NCI-H748 treated with DMSO at 0.1 percent for 48 hours (cell line): ENCODE measurements at regions not wholly inside any gene's neighbourhood (a gene's known extent, or its start where the extent isn't known, plus 50 kb on each side); places are given as distances from the start of the nearest gene placed in this dataset.

Experiments used
- DNase-seq: peaks from one replicate; lab custom pipeline; 2025; lab: John Stamatoyannopoulos, UW

DNA sequence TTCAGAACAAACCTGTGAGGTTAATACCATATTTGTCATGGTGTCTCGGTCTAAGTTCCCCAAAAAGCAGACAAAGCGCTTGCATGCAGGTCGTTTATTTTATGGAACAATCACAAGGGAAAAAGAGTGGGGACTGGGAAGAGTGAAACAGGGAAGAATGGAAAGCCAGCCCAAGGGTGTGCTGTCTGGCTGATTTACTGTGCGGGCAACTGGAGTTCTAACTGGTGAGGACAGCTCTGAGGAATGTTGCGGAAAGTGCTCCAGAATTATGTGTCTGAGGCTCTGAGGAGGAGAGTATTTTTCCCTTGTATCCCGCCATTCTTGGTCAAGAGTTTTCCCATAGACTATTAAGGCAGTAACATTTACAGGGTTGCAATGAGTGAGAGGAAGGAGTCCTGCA lies 465.4 kb downstream of the RMST start:
- no peak for DNase-seq

DNA sequence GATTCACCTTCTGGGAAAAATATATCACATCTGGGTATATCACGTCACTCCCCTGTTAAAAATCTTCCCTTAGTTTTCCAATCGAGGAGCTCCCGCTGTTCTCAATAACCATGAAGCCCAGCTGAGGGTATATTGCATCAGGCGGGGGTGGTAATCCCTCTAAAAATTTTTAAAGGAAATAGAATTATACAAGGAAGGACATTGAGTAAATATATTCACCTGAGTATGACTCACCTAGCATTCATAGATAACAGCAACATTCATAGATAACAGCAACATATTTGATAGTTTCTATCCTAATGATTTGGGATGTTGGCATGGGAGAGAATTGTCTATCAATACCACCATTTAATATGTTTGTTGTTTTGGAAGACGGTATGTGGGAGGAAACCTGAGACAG lies 473.6 kb downstream of the RMST start:
- DNase-seq = no peak

DNA sequence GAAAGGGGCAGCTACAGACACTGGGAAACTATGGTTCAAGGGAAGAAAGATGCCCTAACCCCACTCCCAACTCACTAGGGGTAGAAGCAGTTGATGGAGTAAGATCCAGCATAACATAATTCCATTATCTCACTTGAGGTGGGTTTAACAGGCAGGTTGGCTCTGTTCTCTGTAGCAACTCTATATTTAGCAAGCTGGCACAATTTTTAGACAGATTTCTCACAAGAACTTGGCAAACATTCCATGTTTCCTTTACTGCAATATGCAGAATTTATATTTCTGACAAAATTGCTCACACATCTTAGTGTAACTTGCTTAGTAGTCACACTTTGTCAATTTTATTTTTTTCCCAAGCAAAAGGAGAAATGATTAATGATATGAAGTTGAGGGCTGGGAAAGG lies 475.4 kb downstream of the RMST start:
- DNase-seq = no peak

- no peak for DNase-seq
These were observed 476.6 kb downstream of the RMST start for GRCh38 chr12:97939156-97939555.

DNA sequence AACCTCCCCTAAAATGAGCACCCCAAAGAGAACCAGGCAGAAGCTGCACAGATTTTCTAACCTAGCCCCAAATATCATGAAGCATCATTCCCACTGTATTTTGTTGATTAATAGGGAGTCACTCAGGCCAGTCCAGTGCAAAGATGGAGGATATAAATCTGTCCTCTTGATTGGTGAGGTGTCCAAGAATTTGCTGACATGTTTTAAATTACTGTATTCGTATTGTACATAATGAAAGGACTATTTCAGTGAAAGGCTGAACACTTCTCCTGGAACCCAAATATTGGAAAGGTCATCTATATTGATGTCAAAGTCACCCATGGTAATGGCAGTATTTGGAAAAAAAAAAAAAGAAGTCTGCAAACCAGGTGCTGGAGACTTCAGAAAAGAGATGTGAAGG lies 477.5 kb downstream of the RMST start:
- no peak for DNase-seq

GRCh38 chr12:97940629-97941028 lies 478.0 kb downstream of the RMST start:
- no peak for DNase-seq

DNA sequence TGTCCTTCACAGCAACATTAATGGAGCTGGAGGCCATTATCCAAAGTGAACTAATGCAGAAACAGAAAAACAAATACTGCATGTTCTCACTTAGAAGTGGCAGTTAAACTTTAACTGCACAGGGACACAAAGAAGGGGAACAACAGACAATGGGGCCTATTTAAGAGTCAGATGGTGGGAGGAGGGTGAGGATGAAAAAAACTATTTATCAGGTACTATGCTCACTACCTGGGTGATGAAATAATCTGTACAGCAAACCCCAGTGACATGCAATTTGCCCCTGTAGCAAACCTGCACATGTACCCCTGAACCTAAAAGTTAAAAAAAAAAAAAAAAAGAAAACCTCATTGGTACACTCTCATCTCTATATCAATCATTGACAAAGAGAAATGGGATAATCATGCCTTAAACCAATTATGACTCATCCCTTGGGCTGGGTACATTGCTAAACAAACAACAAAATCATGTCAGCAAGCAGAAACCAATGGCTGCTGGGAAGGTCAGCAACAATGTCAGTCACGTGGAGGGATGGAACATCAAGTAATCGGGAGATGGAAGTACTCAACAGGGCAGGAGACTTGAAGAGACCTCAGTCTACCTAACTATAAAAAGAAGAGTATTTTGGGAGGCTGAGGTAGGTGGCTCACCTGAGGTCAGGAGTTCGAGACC lies 479.2 kb downstream of the RMST start:
- no peak for DNase-seq

DNA sequence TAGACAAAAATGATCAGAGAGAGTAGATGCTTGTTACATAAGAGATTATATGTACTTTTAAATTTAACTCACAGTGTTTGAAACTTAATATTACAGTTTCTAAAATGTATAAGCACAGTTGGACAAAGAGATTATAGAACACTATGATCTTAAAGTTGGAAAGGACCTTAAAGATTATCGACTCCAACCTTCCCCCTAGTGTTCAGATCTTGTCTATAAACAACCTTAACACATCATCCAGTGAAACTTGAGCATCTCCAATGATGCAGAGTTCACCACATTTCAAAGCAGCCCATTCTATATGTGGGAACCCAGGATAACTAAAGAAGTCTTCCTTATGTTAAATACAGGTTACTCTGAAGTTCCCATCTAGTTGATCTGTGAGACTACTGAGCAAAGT lies 480.8 kb downstream of the RMST start:
- DNase-seq = no peak

DNA sequence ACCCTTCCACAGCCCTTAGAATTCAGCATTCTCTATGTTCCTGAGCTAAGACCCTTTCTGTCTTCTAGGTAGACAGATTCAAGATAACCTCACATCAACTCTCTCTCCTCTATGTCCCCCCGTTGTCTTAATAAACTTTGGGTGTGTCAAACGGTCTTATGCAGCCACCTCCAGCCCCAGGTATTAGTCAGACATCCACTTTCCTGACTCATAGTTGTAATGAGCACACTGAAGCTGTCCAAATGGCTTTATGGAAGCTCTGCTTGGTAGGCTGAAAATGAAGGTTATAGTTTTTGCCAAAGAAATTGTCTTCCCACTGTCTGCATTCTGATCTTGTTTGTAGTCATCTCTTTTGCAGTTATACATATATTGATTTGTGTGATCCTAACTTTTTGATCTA lies 482.0 kb downstream of the RMST start:
- no peak for DNase-seq

GRCh38 chr12:97946701-97947100 lies 484.1 kb downstream of the RMST start:
- no peak for DNase-seq

GRCh38 chr12:97948591-97948990 lies 486.0 kb downstream of the RMST start:
- DNase-seq = no peak

DNA sequence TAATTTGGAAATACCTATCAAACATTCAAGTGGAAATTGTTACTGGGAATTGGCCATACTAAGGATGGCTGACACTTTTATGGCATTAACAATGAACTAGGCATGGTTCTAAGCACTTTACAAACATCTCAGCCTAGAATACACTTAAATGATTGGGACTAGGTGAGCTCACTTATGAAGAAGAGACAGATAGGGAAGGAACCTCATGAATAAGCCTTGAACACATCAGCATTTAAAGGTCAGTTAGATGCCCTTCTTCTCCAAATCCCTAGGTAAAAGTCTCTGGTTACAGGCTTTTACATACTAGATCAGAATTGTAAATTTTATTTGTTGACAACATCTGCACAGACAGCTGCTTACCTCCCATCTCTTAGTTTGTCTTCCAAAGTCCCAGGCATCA lies 488.6 kb downstream of the RMST start:
- DNase-seq = no peak

- no peak for DNase-seq
These were observed 489.1 kb downstream of the RMST start for GRCh38 chr12:97951717-97952116.

GRCh38 chr12:97957109-97957508 lies 494.5 kb downstream of the RMST start:
- no peak for DNase-seq

DNA sequence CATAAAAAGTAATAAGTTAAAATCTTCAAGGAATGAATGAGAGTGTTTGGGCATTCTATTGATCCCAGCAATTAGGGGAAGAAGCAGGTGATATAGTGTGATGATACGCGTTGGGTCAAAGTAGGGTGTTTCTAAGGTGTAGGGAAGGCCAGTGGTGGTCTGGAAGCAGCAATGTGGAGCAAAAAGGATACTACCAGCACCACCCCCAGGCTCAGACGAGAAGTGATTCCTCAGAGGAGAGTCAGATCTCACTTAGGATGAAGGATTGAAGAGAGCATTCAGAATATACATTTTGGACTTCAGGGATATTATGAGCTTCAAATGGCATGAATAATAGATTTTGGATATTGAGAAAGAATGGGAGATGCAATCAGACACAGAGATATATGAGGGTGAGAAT lies 497.6 kb downstream of the RMST start:
- DNase-seq = no peak

- DNase-seq = peak; percentile 11
These were observed 498.4 kb downstream of the RMST start for GRCh38 chr12:97960741-97961608.

DNA sequence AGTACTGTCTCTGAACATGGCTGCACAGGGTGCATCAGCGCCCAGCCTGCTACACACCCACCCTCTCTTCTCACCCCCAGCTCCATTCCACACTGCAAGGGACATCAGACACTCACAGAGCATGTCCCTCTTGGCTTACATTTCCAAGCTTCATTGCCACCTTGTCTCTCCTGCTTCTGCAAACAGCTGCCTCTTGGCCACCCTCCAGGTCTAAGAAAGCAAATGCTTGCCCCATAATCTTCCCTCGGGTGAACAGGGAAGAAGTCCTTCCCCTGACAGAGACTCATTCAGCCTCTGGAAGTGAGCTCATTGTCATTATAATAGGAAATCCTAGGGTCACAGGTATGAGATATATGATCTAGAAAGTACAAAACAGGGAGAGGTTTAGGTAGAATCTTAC lies 505.2 kb downstream of the RMST start:
- no peak for DNase-seq

DNA sequence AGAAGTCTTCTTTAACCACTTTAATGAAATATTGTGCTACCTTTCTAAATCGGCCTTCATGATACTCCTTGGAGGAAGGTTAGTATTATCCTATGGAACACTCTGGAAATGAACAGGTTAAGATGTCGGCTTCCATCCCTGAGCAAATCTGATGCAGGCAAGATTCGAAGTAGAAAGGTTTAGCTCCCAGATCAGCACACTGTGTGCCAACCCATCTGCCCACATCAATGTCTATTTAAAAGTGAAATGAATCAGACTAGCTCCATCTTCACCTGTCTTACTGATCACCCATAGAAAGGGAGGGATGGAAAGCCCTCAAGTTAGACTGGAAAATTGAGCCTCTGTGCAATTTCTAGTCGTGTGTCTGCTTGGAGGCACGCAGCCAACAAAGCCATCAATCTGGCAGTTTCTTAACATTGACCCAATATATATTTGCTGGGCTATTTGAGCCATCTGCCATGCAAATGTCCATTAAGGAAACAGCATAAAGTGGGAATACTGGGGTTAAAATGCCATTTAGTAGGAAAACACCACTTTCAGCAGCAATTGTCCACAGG lies 506.1 kb downstream of the RMST start:
- peak; percentile 65 for DNase-seq

- DNase-seq = no peak
These were observed 515.3 kb downstream of the RMST start for GRCh38 chr12:97977870-97978405.

GRCh38 chr12:97982684-97983083 lies 520.1 kb downstream of the RMST start:
- DNase-seq = no peak

GRCh38 chr12:97983796-97984195 lies 521.2 kb downstream of the RMST start:
- no peak for DNase-seq

GRCh38 chr12:97984436-97984835 lies 521.8 kb downstream of the RMST start:
- no peak for DNase-seq

DNA sequence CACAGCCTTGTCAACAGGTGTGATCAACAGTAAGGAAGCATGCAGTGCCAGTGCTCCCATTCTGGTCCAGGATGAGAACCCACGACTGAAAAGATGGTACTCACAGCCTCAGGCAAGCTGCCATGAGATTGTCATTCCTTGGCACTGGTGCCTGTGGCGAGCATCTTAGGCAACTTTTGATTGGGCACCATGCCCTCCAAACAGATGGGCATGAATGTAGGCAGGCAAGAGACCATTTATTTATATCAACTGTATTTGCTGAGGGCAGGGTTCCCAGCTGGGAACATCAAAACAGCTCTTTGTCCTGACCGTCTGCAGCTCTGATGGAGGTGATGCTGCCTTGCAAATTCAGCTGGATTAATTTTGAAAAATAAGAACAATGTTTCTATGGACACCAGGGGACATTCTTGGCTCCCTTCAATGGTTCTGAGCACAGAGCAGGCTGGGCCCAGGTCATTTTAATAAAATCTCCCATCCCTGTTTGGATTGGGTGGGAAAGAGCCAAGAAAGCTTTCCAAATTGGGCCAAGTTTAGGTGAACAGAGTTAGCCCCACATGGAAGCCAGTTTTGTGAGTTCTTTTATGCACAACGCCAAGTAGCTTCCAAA lies 522.5 kb downstream of the RMST start:
- no peak for DNase-seq
